Osteoblast (primary cell): ENCODE measurements at regions not wholly inside any gene's neighbourhood (a gene's known extent, or its start where the extent isn't known, plus 50 kb on each side); places are given as distances from the start of the nearest gene placed in this dataset.

Experiments
- DNase-seq: peaks from one replicate; pipeline ENCODE4 v3.0.0; 2011; ENCODE audit warnings: low spot score, mixed read lengths; ENCODE audit not compliant: insufficient read length; ENCODE audit errors: missing footprints
- H2AFZ ChIP-seq: 2 replicates; pipeline ENCODE4 v1.6.0; 2011; ENCODE audit warnings: mild to moderate bottlenecking, low read length
- H3K27ac ChIP-seq: 2 replicates; pipeline ENCODE4 v1.5.1; 2011; ENCODE audit warnings: mild to moderate bottlenecking, low read depth, low read length, moderate library complexity
- H3K27me3 ChIP-seq: 2 replicates; pipeline ENCODE4 v1.6.0; 2012; ENCODE audit warnings: mild to moderate bottlenecking, control low read depth, inconsistent platforms, low read length, moderate library complexity; ENCODE audit not compliant: insufficient read depth
- H3K36me3 ChIP-seq: 2 replicates; pipeline ENCODE4 v1.5.1; 2011; ENCODE audit warnings: mild to moderate bottlenecking, low read length, control low read depth, moderate library complexity; ENCODE audit not compliant: insufficient read depth
- H3K4me1 ChIP-seq: 2 replicates; pipeline ENCODE4 v1.5.1; 2011; ENCODE audit warnings: mild to moderate bottlenecking, low read length, control low read depth, moderate library complexity; ENCODE audit not compliant: insufficient read depth
- H3K4me2 ChIP-seq: 2 replicates; pipeline ENCODE4 v1.6.0; 2011; ENCODE audit warnings: mild to moderate bottlenecking, low read length; ENCODE audit not compliant: insufficient read depth
- H3K4me3 ChIP-seq: fragments of 200-600 bp; sonication (generic); 3 replicates; pipeline ENCODE4 v1.5.1; 2012; ENCODE audit warnings: mild to moderate bottlenecking, low read length, inconsistent platforms; ENCODE audit not compliant: insufficient read depth
- H3K79me2 ChIP-seq: 2 replicates; pipeline ENCODE4 v1.6.0; 2012; ENCODE audit warnings: mild to moderate bottlenecking, low read length, control low read depth, inconsistent platforms; ENCODE audit not compliant: insufficient read depth
- H3K9me3 ChIP-seq: 2 replicates; pipeline ENCODE4 v1.5.1; 2011; ENCODE audit warnings: low read depth, low read length, control low read depth
- H4K20me1 ChIP-seq: 2 replicates; pipeline ENCODE4 v1.6.0; 2012; ENCODE audit warnings: mild to moderate bottlenecking, low read length, control low read depth; ENCODE audit not compliant: insufficient read depth
- TF ChIP-seq, protein P1 (sequence below): IDR thresholded peaks from 2 replicates; pipeline ENCODE4 v1.5.1; 2011; ENCODE audit warnings: mild to moderate bottlenecking, low read depth, low read length, moderate library complexity; ENCODE audit errors: extremely low read depth

GRCh38 chr4:19927381-19927780 is 324.3 kb upstream of the SLIT2 start:
- Histone ChIP-seq H3K27ac (no peak overlapping the region), H3K4me2 (no peak overlapping the region), H2AFZ (peak overlapping the region; percentile 50), H3K4me1 (peaks cover 9% of the 10 kb centered on the region), H3K36me3 (no peaks in the 10 kb centered on the region), H3K4me3 (no peak overlapping the region), H3K9me3 (no peaks in the 10 kb centered on the region), H3K27me3 (no peaks in the 10 kb centered on the region), H3K79me2 (no peaks in the 10 kb centered on the region), H4K20me1 (no peaks in the 10 kb centered on the region)
- no peak for DNase-seq
- TF ChIP-seq, protein P1, sequence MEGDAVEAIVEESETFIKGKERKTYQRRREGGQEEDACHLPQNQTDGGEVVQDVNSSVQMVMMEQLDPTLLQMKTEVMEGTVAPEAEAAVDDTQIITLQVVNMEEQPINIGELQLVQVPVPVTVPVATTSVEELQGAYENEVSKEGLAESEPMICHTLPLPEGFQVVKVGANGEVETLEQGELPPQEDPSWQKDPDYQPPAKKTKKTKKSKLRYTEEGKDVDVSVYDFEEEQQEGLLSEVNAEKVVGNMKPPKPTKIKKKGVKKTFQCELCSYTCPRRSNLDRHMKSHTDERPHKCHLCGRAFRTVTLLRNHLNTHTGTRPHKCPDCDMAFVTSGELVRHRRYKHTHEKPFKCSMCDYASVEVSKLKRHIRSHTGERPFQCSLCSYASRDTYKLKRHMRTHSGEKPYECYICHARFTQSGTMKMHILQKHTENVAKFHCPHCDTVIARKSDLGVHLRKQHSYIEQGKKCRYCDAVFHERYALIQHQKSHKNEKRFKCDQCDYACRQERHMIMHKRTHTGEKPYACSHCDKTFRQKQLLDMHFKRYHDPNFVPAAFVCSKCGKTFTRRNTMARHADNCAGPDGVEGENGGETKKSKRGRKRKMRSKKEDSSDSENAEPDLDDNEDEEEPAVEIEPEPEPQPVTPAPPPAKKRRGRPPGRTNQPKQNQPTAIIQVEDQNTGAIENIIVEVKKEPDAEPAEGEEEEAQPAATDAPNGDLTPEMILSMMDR: no peak

GRCh38 chr4:19925516-19925915 is 326.2 kb upstream of the SLIT2 start:
- Histone ChIP-seq H3K9me3 (no peaks in the 10 kb centered on the region), H3K36me3 (no peaks in the 10 kb centered on the region), H2AFZ (no peak overlapping the region), H3K27ac (no peak overlapping the region), H3K79me2 (no peaks in the 10 kb centered on the region), H3K4me2 (no peak overlapping the region), H3K4me1 (peaks cover 9% of the 10 kb centered on the region), H3K4me3 (no peak overlapping the region), H4K20me1 (no peaks in the 10 kb centered on the region), H3K27me3 (no peaks in the 10 kb centered on the region)
- no peak for DNase-seq
- TF ChIP-seq, protein P1: no peak

DNA sequence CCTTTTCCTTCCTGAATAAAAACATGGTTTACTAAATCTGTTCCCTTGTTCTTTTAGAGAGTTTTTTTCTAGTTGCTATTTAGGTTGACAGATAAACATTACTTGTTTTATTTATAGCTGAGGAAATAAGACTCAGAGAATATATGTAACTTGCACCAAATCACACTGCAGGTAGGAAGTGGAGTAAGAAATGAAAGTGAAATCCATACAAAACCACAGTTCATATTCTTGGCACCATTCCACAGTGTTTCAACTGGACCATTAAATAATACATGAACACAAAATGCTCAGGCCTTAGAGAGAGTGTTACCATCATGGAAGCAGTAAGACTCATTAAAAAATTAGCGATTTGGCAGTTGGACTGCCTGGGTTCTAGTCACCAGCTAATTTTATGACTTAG is 326.9 kb upstream of the SLIT2 start:
- H3K27ac ChIP-seq: no peak overlapping the region
- no peak for DNase-seq
- no peak overlapping the region for H3K4me2 ChIP-seq
- no peak overlapping the region for H3K4me3 ChIP-seq
- no peaks in the 10 kb centered on the region for H3K79me2 ChIP-seq
- H4K20me1 ChIP-seq: no peaks in the 10 kb centered on the region
- H3K27me3 ChIP-seq: no peaks in the 10 kb centered on the region
- H3K9me3 ChIP-seq: no peaks in the 10 kb centered on the region
- TF ChIP-seq, protein P1: no peak
- H3K4me1 ChIP-seq: peaks cover 9% of the 10 kb centered on the region
- no peaks in the 10 kb centered on the region for H3K36me3 ChIP-seq
- peak overlapping the region; percentile 44 for H2AFZ ChIP-seq

DNA sequence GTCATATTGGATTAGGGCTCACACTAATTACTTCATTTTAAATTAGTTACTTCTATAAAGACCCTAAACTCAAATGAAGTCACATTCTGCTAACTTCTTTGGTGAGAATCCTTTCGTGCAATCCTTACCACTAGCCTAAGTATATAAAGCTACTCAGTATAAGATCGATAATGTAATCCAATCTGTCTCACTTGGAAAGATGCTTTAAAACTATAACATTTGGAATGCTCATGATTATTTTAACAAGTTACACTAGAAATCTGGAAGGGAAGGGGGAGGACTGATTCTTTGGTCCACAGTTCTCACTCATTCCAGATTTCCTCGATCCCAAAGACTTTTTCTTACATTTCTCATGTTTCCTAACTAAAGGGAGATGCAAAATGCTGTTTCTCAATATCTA is 336.4 kb upstream of the SLIT2 start:
- Histone ChIP-seq H3K27ac (no peak overlapping the region), H3K4me2 (no peak overlapping the region), H3K27me3 (no peaks in the 10 kb centered on the region), H4K20me1 (no peaks in the 10 kb centered on the region), H3K79me2 (no peaks in the 10 kb centered on the region), H3K36me3 (no peaks in the 10 kb centered on the region), H3K4me1 (peaks cover 4% of the 10 kb centered on the region), H2AFZ (no peak overlapping the region), H3K9me3 (no peaks in the 10 kb centered on the region), H3K4me3 (no peak overlapping the region)
- TF ChIP-seq, protein P1: no peak
- no peak for DNase-seq
